ENCODE measurements at regions not wholly inside any gene's neighbourhood (a gene's known extent, or its start where the extent isn't known, plus 50 kb on each side); places are given as distances from the start of the nearest gene placed in this dataset.
"Not testable (repeated sequence)": the region's sequence is repeated elsewhere in the genome, so short reads cannot be mapped to it uniquely, and the experiment has no call there.

DNA sequence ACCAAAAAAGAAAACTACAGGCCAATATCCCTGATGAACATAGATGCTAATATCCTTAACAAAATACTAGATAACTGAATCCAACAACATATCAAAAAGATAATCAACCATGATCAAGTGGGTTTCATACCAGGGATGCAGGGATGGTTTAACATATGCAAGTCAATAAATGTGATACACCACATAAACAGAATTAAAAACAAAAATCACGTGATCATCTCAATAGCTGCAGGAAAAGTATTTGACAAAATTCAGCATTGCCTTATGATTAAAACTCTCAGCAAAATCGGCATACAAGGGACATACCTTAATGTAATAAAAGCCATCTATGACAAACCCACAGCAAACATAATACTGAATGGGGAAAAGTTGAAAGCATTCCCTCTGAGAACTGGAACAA is 199.9 kb downstream of the TXNL1 start:
- DNase-seq, result not testable (repeated sequence)

DNA sequence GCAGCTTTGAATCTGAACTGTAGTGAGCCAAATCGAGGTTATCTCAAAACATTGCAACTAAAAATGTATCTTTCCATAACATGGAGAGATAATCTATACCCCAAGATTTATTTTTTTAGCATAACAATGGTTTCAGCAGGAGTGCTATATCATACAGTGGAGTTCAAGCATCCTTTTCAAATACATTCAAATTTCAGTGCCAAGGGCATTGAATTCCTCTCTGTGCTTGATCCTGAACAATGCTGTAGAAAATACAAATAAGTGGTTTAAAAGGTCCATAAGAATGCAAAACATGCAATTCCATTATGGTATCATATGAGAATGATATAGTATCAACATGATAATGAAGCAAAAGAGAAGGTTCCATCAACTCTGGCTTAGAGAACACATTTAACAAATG is 201.7 kb downstream of the TXNL1 start:
- no peak for DNase-seq

DNA sequence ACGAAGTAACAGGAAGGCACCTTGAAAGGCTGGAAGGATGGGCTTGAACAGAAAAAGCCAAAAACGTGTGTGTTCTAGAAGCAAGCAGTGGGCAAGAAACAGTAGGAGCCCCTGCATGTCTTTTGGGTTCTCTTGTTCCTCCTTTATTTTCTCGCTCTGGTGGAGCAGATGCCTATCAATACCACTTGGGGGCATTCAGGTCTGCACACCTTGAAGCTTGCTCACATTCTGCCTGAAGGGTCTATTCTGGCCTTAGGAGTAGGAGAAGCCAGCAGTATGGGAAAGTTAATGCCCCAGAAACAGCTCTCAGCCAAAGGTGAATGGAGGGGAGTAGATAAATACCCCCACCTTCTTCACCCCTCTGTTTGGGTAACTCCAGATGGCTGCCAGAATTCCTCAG is 204.5 kb downstream of the TXNL1 start:
- DNase-seq, result no peak

DNA sequence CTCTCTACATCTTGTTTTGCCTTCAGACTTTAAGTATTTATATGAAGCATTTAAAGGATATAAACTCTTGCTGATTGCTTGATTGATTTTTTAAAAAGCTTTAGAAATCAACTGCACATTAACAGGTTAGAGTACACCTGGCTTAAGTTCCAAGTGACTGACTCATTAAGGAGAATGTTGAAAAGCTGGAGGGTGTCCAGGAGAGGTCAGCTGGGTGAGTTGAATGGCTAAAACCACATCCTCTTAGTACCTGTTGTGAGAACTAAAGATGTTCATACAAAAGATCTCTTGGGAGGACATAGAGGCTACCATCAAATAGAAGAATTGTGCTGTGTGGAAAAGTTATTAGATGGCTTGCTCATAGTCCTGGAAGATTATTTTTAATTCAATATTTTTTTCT is 206.8 kb downstream of the TXNL1 start:
- DNase-seq, result no peak

DNA sequence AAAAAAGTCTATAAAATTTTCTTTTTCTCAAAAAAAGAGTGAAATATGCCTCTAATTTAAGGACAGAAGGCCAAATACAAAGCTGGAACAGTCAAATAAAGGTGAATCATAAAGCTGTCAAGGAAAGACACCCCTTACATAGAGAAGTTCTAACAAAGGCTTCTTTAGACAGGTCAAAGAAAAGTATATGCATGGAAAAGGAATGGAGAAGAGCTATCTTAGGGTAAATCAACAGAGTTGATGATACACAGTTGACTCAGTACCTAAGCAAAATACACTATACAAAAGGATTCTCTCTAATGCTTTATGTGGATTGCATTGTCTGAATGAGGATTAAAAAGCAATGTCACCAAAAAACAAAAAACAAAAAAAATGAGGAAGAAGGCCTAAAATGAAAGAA is 214.8 kb downstream of the TXNL1 start:
- DNase-seq, result no peak

DNA sequence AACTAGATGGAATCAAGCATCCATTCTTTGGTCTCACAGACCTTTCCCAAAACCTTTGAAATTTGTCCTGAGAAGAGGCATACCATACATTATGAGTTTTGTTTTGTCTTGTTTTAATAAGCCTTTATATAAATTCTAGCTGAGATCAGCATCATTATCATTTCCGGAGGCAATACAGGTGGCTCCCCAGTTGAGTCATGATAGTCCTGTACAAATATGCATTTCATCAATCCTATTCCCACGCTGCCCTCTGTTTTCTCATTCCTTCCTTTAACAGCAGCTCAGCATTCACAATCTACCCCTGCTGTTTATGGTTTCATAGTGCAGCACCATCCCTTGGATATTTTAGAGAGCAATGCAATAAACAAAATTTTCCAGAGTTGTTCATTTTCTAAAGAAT is 216.7 kb downstream of the TXNL1 start:
- DNase-seq, result no peak

DNA sequence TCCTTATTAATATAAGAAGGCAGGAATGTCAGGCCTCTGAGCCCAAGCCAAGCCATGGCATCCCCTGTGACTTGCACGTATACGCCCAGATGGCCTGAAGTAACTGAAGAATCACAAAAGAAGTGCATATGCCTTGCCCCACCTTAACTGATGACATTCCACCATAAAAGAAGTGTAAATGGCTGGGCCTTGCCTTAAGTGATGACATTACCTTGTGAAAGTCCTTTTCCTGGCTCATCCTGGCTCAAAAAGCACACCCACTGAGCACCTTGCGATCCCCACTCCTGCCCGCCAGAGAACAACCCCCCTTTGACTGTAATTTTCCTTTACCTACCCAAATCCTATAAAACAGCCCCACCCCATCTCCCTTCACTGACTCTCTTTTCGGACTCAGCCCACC is 217.5 kb downstream of the TXNL1 start:
- DNase-seq, result not testable (repeated sequence)

DNA sequence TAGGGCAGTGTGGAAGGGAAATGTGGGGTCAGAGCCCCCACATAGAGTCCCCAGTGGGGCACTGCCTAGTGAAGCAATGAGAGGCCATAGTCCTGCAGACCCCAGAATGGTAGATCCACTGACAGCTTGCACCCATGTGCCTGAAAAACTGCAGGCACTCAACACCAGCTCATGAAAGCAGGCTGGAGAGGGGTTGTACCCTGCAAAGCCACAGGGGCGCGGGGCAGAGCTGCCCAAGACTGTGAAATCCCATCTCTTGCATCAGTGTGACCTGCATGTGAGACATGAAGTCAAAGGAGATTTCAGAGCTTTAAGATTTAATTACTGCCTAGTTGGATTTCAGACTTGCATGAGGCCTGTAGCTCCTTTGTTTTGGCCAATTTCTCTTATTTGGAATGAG is 224.0 kb downstream of the TXNL1 start:
- no peak for DNase-seq

DNA sequence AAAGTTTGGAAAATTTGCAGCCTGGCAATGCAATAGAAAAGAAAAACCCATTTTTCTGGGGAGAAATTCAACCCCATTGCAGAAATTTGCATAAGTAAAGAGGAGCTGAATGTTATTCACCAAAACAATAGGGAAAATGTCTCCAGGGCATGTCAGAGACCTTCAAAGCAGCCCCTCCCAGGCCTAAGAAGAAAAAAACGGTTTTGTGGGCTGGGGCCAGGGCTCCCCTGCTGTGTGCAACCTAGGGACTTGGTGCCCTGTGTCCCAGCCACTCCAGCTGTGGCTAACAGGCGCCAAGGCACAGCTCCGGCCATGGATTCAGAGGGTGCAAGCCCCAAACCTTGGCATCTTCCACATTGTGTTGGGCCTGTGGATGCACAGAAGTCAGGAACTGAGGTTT is 224.5 kb downstream of the TXNL1 start:
- DNase-seq, result no peak

DNA sequence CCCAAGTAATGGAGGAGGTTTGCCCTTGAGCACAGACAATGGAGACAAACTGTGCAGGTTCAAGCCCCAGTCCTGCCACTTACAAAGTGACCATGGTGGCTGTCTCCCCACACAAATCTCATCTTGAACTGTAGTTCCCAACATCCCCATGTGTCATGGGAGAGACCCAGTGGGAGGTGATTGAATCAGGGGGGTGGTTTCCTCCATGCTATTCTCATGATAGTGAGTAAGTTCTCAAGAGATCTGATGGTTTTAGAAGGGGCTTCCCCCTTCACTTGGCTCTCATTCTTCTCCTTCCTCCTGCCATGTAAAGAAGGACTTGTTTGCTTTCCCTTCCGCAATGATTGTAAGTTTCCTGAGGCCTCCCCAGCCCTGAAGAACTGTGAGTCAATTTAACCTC is 225.4 kb downstream of the TXNL1 start:
- no peak for DNase-seq

DNA sequence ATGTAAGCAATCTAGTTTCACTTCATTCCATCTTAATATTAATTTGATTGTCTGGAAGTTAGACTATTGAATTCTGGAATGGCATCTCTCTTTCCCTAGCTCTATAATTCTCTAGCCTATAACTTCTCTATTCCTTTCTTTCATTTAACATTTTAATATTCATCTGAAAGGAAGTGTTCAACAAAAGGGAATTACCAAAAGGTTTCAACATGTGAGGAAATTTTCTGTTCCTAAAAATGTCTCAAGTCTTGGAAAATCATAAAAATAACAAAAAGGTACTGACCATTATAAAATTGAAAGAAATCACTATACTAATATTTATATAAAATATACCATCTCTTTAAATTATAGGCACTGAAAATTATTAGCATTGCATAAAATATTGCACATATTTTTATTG is 228.7 kb downstream of the TXNL1 start:
- DNase-seq, result no peak

DNA sequence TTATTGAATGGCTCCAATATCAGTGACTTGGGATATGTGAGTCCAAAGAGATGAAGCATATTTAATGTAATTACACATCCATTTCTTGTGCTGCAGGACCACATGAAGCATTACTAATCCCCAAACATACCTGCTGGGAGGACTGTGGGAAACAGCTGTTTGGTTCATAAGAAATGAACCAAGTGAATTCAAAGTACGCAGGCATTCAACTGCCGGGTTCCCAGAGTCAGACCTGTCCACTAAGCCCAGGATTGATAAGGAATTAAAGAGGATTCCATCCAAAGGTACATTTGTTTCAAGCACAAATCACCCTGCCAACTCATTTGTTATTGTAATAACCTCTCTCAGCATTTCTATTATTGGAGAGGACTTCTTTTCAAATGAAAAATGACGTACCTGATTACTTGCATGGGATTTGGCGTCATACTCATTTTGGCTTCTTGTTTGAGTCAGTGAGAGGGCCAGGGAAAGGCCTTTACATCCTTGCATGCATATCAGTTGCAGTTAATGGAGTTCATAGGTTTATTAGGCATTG is 230.7 kb downstream of the TXNL1 start:
- DNase-seq, result no peak

DNA sequence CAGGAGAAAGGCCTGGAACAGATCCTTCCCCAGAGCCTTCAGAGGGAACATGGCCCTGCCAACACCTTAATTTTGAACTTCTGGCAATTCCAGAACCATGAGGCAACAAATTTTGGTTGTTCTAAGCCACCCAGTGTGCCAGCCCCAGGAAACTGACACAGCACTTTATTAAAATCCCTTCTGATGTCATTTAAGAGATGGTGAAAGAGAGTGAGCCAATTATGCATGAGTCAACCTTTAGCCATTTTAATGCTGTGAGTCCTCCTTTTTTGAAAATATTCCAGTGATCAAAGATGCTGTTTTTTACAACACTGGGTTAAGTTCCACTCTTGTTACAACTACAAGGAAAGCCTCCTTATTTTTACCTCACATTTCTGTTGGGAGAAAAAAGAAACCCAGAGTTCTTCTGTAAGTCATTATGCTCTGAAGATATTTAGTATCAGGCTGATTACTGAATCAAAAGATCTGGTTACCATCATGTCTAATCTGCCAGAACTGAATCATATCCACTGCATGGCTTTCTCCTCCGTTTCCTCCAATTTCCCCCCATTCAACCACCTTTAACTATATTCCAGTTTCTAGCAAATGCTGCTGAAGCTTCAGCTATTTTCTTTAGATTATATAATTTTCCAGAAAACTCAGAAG is 235.4 kb downstream of the TXNL1 start:
- DNase-seq, result no peak

DNA sequence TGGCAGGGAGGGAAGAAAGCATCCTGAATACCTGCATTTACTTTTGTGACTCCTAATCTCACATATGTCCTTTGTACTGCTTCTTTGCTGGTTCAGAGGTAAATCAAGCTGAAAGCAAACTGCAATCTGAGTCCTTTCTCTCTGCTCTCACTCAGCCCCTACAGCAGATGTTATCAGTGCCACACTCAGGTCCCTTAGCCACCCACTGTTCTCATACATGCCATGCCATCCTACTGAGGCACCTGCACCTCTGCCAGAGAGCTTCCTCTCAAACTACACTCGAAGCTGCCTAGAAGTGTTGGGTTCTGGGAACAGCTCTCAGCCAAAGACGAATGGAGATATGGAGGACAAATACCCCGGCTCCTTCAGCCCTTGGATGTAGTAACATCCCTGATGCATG is 244.5 kb downstream of the TXNL1 start:
- DNase-seq, result no peak

DNA sequence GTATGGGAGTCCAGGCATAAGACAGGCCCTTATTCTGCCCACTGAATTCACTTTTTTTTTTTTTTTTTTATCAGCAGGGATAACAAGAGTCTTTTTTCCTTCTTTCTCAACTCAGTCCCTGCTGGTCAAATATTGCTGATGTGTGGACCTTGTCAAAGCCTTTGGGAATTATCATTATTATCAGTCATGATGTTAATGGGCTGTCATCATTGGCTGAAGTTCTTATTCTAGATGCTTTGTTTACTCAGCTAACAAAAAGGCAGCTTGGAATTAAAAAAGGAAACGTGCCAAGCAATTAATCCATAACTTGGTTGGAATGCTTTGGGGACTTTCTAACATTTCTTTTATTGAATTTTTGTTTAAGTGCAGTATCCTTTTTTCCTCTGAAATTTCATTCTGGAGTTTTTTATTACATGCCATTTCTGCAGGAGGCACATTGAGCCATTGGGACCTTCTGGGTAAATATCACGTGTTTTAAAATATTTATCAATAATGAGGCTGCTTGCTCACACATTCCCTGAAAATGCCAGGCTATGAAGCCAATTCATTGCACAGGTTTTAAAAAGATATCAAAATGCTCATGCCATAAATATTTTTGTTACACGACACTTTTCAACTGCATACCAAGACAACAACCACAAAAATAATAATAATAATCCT is 246.3 kb downstream of the TXNL1 start:
- DNase-seq, result no peak

DNA sequence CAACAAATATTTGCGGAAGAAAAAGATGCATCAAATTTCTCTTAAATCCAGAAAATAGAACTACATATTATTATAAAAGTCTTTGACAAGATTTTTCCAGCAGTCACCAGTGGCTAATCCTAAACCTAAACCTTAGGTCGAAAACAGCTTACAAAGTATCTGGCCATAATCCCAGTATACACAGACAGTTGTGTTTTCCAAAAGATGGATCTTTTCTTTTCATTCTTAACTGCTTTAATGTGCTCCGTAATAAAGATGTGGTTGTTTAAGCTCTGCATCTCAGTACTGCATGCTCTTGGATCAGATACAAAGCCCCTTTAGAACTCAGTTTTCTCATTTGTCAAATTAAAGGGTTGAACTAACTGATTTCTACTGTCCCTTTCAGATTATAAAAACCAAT is 247.8 kb downstream of the TXNL1 start:
- no peak for DNase-seq

DNA sequence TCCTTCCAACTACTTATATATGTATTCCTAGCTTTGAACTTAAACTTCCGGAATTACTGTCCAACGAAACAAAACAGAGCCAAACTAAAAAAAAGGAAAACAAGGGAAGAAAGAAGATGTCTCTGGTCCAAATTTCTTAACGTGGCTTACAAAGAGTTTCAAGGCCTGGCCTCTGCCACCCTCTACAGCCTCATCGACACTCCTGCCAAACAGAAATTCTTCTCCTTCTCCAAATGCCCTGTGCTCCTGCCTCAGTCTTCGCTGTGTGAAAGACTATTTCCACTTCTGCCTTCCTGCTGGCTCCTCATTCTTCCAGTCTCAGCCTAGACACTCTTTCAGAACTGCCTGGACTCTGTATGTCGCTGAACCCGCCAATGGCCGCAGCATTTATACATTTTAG is 249.2 kb downstream of the TXNL1 start:
- DNase-seq, result no peak

DNA sequence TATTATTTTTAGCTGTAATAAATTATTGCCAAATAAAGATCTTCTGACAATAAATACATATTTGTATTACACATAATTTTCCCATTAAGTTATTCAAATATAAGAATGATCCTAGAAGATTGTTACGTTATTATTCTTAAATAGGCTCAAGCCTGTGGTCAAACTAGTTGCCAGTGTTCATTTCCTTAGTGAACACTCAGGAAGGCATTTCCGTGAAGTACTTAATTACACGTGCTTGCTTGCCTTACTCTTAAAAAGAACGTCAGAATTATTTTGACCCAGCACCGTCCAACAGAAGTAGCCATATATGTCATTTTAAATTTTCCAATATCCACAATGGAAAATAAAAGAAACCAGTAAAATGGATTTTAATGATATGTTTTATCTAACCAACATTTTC is 249.8 kb downstream of the TXNL1 start:
- DNase-seq, result no peak

DNA sequence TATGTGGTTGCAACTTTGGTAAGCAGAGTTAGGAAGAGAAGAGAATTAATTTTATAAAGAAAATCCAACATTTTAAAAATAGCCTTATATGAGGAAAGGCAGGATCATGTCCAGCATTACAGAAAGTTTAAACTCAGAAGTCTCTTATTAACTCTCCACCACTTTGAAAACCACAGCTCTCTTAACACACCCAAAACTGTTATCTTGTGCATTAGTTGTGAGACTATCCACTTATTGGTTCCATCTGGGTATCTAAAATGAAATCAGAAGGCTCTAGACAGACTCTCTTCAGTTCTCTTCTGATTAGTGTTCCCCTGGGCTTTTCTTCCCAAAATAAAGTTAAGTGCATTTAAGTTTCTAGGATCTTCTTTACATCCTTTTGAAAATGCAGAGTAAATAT is 251.5 kb downstream of the TXNL1 start:
- DNase-seq, result no peak

DNA sequence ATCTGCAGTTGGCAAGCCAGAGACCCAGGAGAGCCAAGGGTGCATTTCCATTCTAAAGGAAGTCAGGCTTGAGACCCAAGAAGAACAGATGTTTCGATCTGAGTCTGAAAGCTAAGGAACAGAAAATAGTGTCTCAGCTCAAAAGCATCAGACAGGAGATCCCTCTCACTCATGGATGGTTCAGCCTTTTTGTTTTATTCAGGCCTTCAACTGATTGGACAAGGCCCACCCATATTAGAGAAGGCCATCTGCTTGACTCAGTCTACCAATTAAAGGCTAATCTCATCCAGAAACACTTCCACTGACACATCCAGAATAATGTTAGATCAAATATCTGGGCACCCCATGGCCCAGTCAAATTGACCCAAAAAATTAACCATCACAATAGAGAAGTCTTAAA is 255.0 kb downstream of the TXNL1 start:
- DNase-seq, result no peak

DNA sequence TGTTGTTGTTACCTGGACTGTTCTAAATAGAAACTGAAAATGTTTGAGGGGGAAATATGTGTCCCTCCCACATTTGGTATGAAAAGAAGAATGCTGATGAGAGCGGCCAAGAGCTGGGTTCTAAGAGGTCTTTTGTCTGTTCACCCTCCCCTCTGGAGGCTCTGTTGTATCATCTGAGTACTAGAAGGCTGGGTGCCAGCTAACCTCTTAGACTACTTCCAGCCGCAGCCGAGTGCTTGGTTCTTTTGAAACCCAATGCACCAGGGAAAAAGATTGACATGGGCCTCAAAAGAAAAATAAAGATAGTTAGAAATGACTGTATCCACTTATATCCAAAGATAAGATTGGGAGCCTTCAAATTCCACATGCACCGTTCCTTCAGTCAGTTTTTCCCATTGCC is 255.9 kb downstream of the TXNL1 start:
- no peak for DNase-seq

DNA sequence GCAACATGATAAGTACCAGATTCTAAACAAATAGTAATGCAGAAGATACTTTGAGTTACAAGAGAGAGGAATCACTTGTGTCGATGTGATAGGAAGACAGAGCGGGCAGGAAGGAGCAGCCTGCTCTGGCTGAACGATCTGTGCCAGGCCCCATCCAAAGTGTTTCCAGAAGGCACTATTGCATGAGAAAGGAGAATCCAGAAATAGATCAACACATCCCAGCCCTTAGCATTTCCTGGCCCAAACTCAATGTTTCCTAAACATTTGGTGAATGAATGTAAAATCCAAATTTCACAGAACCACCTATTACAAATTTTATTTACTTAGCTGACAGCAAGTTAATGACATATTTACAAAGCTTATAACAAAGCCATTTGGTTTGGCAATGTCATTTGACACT is 257.2 kb downstream of the TXNL1 start:
- DNase-seq, result no peak

DNA sequence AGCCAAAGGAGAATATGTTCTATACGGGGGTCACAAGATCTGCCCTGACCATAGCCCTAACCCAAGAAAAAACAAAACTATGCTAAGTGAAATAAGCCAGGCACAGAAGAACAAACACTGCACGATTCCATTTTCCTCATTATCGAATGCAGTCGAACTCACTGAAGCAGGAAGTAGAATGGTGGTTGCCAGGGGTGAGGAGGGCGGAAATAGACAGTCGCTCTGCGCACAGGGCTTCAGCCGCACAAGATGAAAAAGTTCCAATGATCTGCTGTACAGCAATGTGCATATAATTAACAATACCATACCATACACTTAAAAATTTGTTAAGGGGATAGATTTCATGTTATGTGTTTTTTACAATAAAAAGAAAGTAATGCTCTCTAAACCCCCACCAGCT is 257.7 kb downstream of the TXNL1 start:
- no peak for DNase-seq

DNA sequence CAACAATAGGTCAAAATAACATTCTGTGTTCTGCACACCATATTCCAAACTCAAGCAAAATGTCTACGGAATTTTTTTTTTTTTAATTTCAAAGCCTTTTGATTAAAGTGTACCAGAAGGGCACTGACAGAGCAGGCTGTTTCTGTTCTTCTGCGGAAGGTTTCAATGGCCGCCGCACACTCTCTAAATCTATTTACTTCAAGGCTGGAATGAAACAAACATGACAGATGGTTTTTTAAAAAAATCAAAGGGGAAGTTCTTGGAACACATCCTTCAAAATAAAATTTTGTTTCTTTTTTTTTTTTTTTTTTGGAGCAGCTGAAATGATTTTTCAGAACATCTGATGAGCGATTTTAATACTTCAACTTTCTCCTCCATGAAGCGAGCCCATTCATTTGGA is 259.1 kb downstream of the TXNL1 start:
- DNase-seq, result no peak

DNA sequence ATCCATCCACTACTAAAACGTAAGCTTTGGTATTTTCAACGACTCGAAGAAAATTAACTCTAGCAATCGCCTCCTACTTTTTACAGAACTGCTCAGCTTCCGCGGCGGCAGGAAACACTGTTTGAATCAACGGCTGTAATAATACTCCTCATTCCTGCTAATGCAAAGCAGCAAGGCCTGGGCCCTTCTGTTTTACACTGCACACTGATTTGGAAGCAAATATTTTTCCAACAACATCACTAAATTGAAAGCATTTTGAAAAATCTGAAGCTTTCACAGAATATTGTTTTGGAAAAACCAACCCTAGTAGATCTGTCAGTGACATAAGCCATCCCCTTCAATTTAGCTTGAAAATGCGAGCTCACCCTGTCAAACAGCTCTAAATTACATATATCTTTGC is 261.2 kb downstream of the TXNL1 start:
- DNase-seq, result no peak

Measured in NCI-H1694 treated with DMSO at 0.1 percent for 48 hours (cell line).